ENCODE measurements at regions not wholly inside any gene's neighbourhood (a gene's known extent, or its start where the extent isn't known, plus 50 kb on each side); places are given as distances from the start of the nearest gene placed in this dataset.
A peak's percentile ranks its signal among the peaks of the same experiment; 100 is the strongest.

- DNase-seq, result no peak
These were observed 373.3 kb upstream of the RBMS3 start for GRCh38 chr3:28907616-28908015.

GRCh38 chr3:28912120-28912885 is 368.6 kb upstream of the RBMS3 start:
- DNase-seq, result no peak

DNA sequence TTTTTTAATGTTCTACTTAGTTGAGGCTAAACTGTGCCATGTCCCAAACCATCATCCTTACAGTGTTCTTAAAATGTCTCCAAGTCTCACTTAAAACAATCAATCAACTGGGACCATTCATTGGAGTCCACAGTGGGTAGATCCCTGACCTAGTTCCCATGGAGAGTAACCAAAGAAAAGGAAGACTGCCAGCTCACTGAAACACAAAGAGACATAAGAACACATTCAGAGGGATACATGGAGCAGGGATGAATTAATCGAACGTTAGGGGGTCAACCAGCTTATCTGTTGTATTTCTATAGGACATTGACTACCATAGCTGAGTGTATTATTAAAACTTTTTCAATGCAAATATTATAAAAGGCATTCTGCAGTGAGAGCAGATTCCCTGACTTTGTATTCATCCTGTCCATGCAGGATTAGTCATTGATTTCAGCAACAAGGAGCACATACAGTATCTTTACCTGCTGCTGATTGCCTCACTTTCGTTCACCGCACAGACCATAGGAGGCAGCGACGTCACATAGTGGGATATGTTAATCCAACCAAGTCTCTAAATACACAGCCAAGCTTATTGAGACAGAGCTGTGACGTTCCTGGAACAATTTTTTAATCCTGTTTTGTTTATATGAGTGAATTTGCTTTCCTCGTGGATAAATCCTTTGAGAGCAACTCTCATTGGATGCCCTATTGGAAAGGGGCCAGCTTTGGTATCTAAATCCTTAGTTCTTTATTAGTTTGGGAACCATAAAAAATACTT is 364.9 kb upstream of the RBMS3 start:
- no peak for DNase-seq

DNA sequence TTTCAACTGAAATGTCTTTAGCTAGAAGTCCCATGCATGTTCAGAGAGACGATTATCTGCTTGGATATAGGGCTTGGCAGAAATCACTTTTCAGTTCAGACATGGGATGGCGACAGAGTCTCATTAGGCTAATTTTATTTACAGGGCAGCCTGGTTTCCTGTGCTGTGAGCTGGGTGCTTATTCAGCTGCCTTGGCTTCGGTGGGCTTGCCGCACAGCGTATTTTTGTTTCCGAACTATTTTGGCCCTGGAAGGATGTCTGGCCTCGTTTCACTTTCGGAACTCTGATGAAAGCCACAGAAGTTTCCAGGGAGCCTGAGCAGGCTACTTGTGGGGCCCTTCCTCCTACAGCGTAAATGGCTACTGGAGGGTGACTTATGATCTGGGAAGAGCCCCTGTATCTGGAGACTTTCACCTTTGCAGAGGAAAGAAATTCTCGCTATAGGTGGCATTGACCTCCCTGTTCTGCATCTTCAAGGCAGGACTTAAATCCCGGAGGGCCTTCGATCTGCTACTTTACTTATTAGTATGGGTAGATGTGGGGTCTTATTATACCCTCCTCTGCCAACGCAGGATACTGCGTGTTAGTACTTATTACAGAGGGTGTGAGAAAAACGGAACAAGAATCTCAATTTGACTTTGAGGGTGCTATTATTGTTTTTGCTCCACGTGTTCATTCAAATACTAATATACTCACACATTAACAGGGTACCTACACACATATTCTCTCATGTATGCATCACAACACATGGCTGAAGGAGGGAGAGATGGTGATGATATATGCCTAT is 364.0 kb upstream of the RBMS3 start:
- peak; percentile 13 for DNase-seq

DNA sequence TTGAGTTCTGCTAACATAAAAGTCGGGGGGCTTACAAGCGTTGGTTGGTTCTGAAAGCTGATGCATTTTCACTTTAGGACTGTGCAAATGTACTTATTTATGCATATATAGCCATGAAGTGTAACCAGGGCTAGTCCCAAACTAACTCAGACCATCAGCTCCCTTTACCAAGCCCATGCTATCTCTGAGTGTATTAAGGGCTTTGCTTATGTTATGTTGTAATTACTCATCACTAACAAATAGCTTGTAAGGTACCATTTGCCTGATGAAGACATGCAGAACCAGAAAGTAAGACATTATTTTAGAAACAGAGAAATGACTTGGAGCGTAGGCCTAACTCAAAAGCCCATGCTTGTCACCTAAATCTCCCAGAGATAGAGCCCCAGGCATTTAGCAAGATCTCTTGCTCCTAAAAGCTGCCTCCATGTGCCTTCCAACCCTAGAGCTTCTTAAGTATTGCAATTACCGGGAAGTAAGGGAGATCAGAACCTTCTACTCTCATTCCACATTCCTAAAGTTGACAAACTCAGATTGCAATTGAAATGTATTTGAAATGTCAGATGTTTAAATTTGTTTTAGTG is 362.9 kb upstream of the RBMS3 start:
- no peak for DNase-seq

- no peak for DNase-seq
These were observed 358.5 kb upstream of the RBMS3 start for GRCh38 chr3:28922376-28922775.

DNA sequence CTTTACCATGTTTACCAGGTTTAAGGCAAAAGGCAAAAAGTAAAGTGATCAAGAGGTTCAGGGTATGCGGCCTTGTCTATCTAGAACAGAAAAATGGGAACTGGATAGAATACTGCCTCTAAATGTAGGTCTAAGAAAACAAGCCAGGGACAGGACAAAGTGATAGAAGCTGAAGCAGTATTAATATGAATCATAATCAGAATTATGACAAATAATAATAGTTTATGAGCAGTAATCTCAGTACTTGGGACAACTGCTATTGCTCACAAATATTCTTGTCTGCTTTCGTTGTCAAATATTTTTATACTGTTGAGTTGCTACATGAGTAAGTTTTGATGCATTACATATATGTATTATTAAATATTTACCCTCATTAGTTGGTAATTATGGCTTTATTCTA is 356.9 kb upstream of the RBMS3 start:
- DNase-seq, result no peak

DNA sequence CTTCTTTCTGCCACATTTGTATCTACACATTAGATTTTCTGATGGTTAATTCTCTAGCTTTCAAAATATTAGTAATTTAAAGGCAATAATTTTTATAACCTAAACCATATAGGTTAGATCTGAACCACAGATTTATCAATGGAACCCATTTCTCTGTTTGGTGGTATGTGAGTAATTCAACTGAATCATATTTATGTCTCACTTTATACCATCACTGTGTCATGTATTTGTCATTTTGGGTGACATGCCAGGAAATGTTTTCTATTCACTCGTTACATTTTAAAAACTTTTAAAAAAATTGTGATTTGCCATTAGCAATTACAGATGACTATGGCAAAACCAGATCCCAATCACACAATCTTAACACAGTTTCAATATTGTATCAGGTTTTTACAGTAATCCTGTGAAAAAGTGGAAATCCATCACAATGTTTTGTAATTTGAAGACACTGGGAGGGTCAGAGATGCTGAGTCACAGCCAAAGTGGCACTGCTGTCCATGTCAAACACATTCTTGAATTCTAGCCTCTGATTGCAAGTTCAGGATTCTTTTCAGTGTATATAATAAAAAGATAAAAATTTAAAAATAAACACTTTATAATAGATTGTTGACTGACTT is 356.0 kb upstream of the RBMS3 start:
- no peak for DNase-seq

GRCh38 chr3:28933337-28933736 is 347.5 kb upstream of the RBMS3 start:
- no peak for DNase-seq

DNA sequence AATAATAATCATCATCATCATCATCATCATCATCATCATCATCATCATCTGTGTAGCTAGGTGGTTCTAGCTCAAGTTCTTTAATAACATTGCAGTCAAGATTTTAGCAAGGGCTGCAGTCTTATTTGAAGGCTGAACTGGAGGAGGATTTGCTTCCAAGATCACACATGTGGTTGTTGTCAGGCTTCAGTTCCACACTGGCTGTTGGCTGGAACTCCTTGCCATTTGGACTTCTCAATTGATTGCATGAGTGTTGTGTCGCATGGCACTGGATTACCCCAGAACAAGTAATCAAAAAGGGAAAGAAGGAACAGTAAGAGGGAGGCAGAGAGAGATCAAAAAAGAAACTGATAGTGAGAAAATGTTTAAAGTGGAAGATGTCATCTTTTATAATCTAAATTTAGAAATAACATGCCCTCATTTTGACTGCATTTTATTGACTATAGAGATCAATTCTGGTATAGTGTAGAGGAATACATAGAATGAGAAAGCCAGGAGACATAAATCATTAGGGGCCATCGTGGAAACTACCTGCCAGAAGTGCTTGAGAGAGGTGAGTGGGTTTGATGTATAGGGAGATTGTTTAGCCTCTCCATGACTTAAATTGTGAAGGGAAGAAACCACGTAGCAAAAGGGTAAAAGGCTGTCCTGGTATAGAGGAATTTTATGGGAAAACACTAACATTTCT is 346.6 kb upstream of the RBMS3 start:
- no peak for DNase-seq

- DNase-seq, result no peak
These were observed 345.7 kb upstream of the RBMS3 start for GRCh38 chr3:28935146-28935545.

GRCh38 chr3:28936154-28936553 is 344.7 kb upstream of the RBMS3 start:
- no peak for DNase-seq

- DNase-seq, result no peak
These were observed 340.3 kb upstream of the RBMS3 start for GRCh38 chr3:28940530-28940929.

DNA sequence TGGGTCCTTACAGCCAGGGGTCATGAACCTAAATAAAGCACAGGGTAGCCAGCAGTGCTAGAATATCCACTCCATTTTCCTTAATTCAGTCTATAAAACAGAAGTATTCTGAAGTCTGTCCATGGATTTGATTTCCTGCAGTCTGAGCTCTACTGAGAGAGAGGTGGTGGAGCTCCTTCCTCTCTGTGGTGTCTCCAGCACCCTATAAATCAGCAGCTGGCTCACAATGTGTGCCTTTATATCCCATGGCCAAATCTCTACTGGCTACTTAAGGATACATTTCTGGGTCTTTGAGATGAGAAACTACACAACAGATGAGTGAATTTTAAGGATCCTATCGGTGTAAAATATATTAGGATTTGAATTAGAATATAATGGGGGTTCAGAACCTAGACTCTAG is 339.9 kb upstream of the RBMS3 start:
- no peak for DNase-seq

- DNase-seq, result no peak
These were observed 333.8 kb upstream of the RBMS3 start for GRCh38 chr3:28947061-28947460.

GRCh38 chr3:28947751-28948150 is 333.1 kb upstream of the RBMS3 start:
- DNase-seq, result no peak

GRCh38 chr3:28948685-28949084 is 332.2 kb upstream of the RBMS3 start:
- no peak for DNase-seq

- DNase-seq, result peak; percentile 6
These were observed 331.3 kb upstream of the RBMS3 start for GRCh38 chr3:28949580-28949979.

DNA sequence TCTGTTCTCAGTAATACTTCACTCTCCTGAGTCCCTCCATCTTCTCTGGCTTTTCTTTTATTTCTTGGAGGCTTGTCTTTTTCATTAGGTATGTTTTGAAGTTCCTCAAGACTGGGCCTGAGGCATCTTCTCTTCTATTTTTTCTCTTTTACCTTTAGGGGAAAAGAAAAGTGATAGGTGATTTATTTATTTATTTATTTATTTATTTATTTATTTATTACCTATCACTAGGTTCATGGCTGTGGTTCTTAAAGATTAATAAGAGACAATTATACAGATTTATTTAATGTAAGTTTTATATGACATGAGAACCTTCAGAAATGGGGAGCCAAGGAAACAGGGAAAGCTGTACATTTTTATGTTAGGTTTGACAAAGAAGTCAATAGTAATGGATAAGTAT is 330.3 kb upstream of the RBMS3 start:
- DNase-seq, result no peak

DNA sequence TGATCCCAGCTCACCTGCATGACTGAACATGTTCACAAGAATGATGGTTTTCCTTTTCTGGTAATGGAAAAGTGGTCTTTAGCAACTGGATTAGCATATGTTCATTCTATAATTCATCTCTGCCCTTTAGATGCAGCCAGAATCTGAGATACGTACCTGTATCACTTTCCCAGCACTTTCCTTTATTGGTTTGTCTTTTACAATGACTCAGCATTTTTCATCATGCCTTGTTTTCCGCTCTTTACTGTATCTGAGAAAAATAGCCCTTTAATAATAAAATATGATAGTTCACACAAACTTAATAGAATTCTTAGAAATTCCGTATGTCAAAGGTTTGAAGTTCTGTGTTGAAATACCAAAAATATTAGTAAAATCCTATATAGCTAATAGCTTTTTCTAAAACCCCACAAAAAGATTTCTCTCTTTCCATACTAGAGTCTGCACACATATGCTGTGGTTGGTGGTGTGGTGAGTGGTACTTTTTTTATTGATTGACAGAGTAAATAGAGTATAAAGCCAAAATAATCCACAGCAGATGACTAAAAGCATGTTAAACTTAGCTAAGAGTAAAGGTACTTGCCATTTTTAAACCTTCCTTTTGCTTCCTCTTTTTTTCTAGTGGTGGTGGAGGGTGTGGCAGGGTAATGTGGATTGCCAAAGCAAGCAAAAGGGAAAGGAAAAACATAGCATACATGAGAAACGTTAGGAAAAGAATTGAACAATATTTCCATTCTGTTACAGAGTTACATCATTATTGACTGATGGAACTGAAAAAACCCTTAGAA is 328.9 kb upstream of the RBMS3 start:
- DNase-seq, result no peak

GRCh38 chr3:28958656-28959055 is 322.2 kb upstream of the RBMS3 start:
- DNase-seq, result no peak
